Lower lobe of right lung (tissue), 2 donors: ENCODE measurements at regions not wholly inside any gene's neighbourhood (a gene's known extent, or its start where the extent isn't known, plus 50 kb on each side); places are given as distances from the start of the nearest gene placed in this dataset.

ENCODE experiments used
- ATAC-seq, 2 donors: fragments of 200-7000 bp; cut with Tn5 transposase; one replicate each; pipeline ENCODE4 v1.9.1; 2020 to 2022; ENCODE audit warnings: mild to moderate bottlenecking in 2 of 2, moderate library complexity in 2 of 2
- DNase-seq: peaks from one replicate; pipeline ENCODE4 v3.0.0-alpha.2; 2020
- H3K27ac ChIP-seq: fragments of 200-600 bp; one replicate; pipeline ENCODE4 v1.8.0; 2022
- H3K27me3 ChIP-seq: fragments of 200-600 bp; one replicate; pipeline ENCODE4 v1.8.0; 2022; ENCODE audit warnings: low read depth
- H3K36me3 ChIP-seq: fragments of 200-600 bp; one replicate; pipeline ENCODE4 v1.8.0; 2022; ENCODE audit warnings: mild to moderate bottlenecking
- H3K4me1 ChIP-seq: fragments of 200-600 bp; one replicate; pipeline ENCODE4 v1.8.0; 2022
- H3K4me3 ChIP-seq: fragments of 200-600 bp; one replicate; pipeline ENCODE4 v1.8.0; 2022; ENCODE audit warnings: mild to moderate bottlenecking
- H3K9me3 ChIP-seq: fragments of 200-600 bp; one replicate; pipeline ENCODE4 v1.8.0; 2022
- intact Hi-C: fragments of 100-400 bp; cut with DNase I; formaldehyde crosslinking; loops from one replicate; pipeline ENCODE4 v1.11.0; 2022
- TF ChIP-seq, protein P1 (sequence below): fragments of 200-600 bp; IDR thresholded peaks from one replicate; pipeline ENCODE4 v1.8.0; 2022; ENCODE audit warnings: antibody characterized with exemption, mild to moderate bottlenecking
- donor health status: DM: no; HTN: yes; CAD: no; lungs with severe emphysema.

DNA sequence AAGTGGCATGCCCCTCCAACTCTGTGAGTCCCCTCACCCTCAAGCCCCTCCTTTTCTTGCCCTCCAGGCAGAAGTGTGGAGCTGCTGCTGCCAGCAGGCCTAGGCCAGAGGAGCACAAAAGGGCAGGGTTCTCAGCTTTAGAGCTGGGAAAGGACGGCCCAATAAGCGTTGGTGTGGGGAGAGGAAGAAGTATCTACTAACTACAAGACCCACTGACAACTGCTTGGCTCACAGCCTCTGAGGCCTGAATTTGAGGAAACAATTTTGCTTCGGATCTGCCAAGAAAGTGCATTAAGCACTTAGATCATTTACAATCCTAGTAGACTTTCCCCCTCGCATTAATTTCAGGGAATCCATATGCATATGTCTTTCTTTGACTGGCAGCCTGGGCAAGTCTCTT lies 179.4 kb downstream of the SNX18 start:
- ATAC-seq: no peak
- H3K9me3 ChIP-seq: no peaks in the 10 kb centered on the region
- TF ChIP-seq, protein P1, sequence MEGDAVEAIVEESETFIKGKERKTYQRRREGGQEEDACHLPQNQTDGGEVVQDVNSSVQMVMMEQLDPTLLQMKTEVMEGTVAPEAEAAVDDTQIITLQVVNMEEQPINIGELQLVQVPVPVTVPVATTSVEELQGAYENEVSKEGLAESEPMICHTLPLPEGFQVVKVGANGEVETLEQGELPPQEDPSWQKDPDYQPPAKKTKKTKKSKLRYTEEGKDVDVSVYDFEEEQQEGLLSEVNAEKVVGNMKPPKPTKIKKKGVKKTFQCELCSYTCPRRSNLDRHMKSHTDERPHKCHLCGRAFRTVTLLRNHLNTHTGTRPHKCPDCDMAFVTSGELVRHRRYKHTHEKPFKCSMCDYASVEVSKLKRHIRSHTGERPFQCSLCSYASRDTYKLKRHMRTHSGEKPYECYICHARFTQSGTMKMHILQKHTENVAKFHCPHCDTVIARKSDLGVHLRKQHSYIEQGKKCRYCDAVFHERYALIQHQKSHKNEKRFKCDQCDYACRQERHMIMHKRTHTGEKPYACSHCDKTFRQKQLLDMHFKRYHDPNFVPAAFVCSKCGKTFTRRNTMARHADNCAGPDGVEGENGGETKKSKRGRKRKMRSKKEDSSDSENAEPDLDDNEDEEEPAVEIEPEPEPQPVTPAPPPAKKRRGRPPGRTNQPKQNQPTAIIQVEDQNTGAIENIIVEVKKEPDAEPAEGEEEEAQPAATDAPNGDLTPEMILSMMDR: no peak
- H3K4me3 ChIP-seq: no peak overlapping the region
- H3K4me1 ChIP-seq: peaks cover 28% of the 10 kb centered on the region
- no peak overlapping the region for H3K27ac ChIP-seq
- intact Hi-C loops: no loop called here
- no peak for DNase-seq
- H3K36me3 ChIP-seq: no peaks in the 10 kb centered on the region
- H3K27me3 ChIP-seq: no peaks in the 10 kb centered on the region

DNA sequence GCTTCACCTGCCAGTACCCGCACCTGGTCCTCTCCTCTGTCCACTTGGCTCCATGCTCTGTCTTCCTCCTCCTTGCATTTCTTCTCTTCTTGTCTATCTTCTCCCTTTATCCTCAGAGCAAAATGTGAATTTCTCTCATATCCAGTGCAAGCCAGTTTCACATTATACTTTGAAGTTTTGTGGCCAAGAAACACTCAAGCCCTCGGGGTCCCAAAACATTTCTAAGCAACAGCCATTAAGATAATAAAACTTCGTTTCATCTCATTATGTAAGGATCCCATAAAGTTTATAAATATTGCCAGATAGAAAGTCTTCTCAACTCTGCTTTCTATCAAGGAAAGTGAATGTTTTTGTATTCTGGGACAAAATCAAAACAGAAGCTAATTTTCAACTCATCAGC lies 178.8 kb downstream of the SNX18 start:
- Histone ChIP-seq H3K9me3 (no peaks in the 10 kb centered on the region), H3K4me3 (no peak overlapping the region), H3K27me3 (no peaks in the 10 kb centered on the region), H3K4me1 (peaks cover 22% of the 10 kb centered on the region), H3K36me3 (no peaks in the 10 kb centered on the region), H3K27ac (peak overlapping the region; percentile 19)
- TF ChIP-seq, protein P1: no peak
- DNase-seq: no peak
- ATAC-seq: no peak
- intact Hi-C loops: no loop called here

DNA sequence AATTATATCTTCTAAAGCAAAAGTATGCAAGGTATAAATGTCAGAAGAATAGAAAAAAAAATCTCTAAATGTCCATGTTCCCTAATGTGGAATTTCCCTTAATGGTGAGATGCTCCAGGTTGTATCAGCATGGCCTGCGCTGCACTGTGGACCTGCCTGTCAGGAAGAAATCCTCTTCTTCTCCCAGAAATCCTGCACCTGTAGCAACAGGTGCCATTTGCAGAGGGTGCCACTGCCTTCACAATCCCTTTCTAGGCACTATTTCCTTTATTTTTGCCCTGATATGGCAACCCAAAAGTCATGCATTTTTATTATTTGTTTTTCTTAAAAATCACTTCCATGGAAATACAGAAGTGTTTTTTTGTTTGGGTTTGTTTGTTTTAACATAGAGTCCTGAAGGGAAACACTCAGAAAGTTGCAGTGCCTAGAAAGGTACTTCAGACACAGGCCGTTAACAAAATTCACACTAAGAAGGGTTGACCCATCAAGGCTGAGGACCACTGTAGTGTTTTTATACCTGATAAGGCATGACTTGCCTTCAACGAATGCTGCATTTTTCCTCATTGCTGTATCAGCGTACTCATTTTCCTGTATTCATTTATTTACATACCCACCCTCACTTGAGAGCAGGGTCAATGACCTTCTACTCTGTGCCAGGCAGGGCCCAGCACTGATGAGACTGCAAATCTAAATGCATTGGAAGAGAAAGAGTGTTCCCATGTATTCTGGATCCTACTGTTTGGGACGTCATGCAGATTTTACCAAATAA lies 177.8 kb downstream of the SNX18 start:
- peaks cover 14% of the 10 kb centered on the region for H3K4me1 ChIP-seq
- intact Hi-C loops: no loop called here
- peak; percentile 54 for DNase-seq
- TF ChIP-seq, protein P1: no peak
- H3K9me3 ChIP-seq: no peaks in the 10 kb centered on the region
- H3K4me3 ChIP-seq: no peak overlapping the region
- H3K27me3 ChIP-seq: no peaks in the 10 kb centered on the region
- no peaks in the 10 kb centered on the region for H3K36me3 ChIP-seq
- peak; percentile 93 to 97 for ATAC-seq
- no peak overlapping the region for H3K27ac ChIP-seq

DNA sequence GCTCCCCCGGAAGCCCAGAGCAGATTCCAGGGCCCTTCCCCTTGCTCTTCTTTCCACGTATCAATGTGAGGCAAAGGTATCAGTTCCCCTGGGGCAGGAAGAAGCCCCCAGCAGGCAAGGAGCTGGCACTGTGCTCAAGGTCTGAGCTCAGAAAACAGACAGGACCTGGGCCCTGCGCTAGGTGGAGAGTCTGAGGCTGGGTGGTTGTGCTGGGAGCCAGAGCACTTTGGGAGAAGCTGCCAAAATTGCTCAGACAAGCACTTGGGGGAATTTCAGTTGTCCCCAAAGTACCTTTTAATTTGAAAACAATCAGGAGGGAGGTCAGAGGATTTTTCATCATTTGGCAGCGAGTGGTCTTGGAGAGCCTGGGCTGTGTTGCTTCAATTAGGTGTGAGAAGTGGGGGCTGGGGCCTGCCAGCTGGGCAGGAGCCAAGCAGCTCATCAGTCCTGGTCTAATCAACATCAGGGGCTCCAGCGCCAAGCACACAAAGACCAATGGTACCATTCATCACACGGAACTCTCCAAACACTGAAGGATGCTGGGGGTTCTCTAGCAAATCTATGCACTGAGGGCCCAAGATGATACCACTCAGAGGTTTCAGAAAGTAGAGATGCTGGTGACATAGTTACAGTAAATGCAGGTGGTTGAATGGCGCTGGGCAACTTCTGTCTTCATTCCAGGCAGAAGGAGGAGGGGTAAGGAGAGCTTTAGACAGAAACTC lies 176.5 kb downstream of the SNX18 start:
- intact Hi-C loops: no loop called here
- Histone ChIP-seq H3K4me3 (no peak overlapping the region), H3K9me3 (no peaks in the 10 kb centered on the region), H3K36me3 (no peaks in the 10 kb centered on the region), H3K4me1 (peaks cover 14% of the 10 kb centered on the region), H3K27ac (no peak overlapping the region), H3K27me3 (no peaks in the 10 kb centered on the region)
- ATAC-seq (no peak), DNase-seq (no peak)
- TF ChIP-seq, protein P1: no peak

DNA sequence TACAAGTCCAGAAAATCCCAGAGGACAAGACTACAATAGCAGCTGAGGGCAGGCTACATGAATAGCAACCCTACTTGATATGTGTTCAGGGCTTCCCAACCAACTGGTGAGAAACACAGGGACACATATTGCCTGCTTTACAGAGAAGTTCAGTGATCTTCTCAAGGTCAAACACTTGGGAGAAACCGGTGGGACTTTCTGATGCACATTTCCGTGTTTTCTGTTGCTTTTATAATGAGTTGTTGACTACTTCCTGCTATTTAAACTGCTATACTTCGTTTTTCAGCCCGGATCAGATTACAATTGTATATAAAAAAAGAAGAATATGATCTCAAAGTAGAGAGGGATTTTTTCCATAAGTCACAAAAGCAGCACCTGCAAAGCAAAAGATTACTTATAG lies 175.1 kb downstream of the SNX18 start:
- Histone ChIP-seq H3K36me3 (no peaks in the 10 kb centered on the region), H3K9me3 (no peaks in the 10 kb centered on the region), H3K4me3 (no peak overlapping the region), H3K27me3 (no peaks in the 10 kb centered on the region), H3K4me1 (peaks cover 14% of the 10 kb centered on the region), H3K27ac (no peak overlapping the region)
- ATAC-seq (no peak), DNase-seq (no peak)
- TF ChIP-seq, protein P1: no peak
- intact Hi-C loops: no loop called here
